OCI-LY1 (cell line): ENCODE measurements at regions not wholly inside any gene's neighbourhood (a gene's known extent, or its start where the extent isn't known, plus 50 kb on each side); places are given as distances from the start of the nearest gene placed in this dataset.

Source experiments
- H2AFZ ChIP-seq: fragments of 200-600 bp; sonication (generic), shearing (Covaris generic); 2 replicates; pipeline ENCODE4 v1.6.0; 2014; ENCODE audit warnings: antibody characterized with exemption, mild to moderate bottlenecking, low read length
- H3F3A ChIP-seq: fragments of 200-600 bp; sonication (generic), shearing (Covaris generic); 2 replicates; pipeline ENCODE4 v1.6.0; 2014; ENCODE audit warnings: mild to moderate bottlenecking, antibody characterized with exemption, low read length, moderate library complexity; ENCODE audit not compliant: insufficient read depth
- H3K27ac ChIP-seq: fragments of 200-600 bp; sonication (generic); 2 replicates; pipeline ENCODE4 v1.5.1; 2014; ENCODE audit warnings: low read length, mixed run types, mild to moderate bottlenecking, low read depth; ENCODE audit not compliant: poor library complexity, severe bottlenecking
- H3K27me3 ChIP-seq: fragments of 200-600 bp; sonication (generic); 2 replicates; pipeline ENCODE4 v1.6.0; 2014; ENCODE audit warnings: antibody characterized with exemption, mild to moderate bottlenecking, low read length, moderate library complexity; ENCODE audit not compliant: insufficient read depth
- H3K36me3 ChIP-seq: fragments of 200-600 bp; sonication (generic); 2 replicates; pipeline ENCODE4 v1.6.1; 2014; ENCODE audit warnings: mild to moderate bottlenecking, antibody characterized with exemption, low read length, moderate library complexity, mixed read lengths; ENCODE audit not compliant: insufficient read depth
- H3K4me1 ChIP-seq: fragments of 200-600 bp; sonication (generic); 2 replicates; pipeline ENCODE4 v1.5.1; 2014; ENCODE audit warnings: mild to moderate bottlenecking, low read length, moderate library complexity; ENCODE audit not compliant: insufficient read depth, severe bottlenecking
- H3K4me2 ChIP-seq: fragments of 200-600 bp; sonication (generic), shearing (Covaris generic); 2 replicates; pipeline ENCODE4 v1.6.1; 2014; ENCODE audit warnings: low read length
- H3K4me3 ChIP-seq: fragments of 200-600 bp; sonication (generic); 2 replicates; pipeline ENCODE4 v1.5.1; 2014; ENCODE audit warnings: low read length, low read depth, mild to moderate bottlenecking, mixed read lengths; ENCODE audit not compliant: poor library complexity, severe bottlenecking
- H3K79me2 ChIP-seq: fragments of 200-600 bp; shearing (Covaris generic); 2 replicates; pipeline ENCODE4 v1.6.1; 2016; ENCODE audit warnings: mixed run types, low read length, mixed read lengths; ENCODE audit not compliant: insufficient read depth
- H3K9ac ChIP-seq: fragments of 200-600 bp; sonication (generic), shearing (Covaris generic); 2 replicates; pipeline ENCODE4 v1.6.1; 2014; ENCODE audit warnings: mild to moderate bottlenecking, low read length, mixed read lengths
- H3K9me2 ChIP-seq: fragments of 200-600 bp; sonication (generic), shearing (Covaris generic); 2 replicates; pipeline ENCODE4 v1.6.1; 2014; ENCODE audit warnings: low read depth, mild to moderate bottlenecking, low read length, mixed read lengths
- H3K9me3 ChIP-seq: fragments of 200-600 bp; shearing (Covaris generic); 2 replicates; pipeline ENCODE4 v1.6.1; 2014; ENCODE audit warnings: low read length, mixed read lengths
- H4K20me1 ChIP-seq: fragments of 200-600 bp; sonication (generic), shearing (Covaris generic); 2 replicates; pipeline ENCODE4 v1.6.0; 2016; ENCODE audit warnings: mild to moderate bottlenecking, low read length; ENCODE audit not compliant: insufficient read depth
- EZH2 ChIP-seq: fragments of 200-600 bp; sonication (generic), shearing (Covaris generic); IDR thresholded peaks from 2 replicates; pipeline ENCODE4 v1.8.0; 2017; ENCODE audit warnings: borderline replicate concordance, mixed run types, mild to moderate bottlenecking, antibody characterized with exemption, low read length, moderate library complexity, mixed read lengths
- TF ChIP-seq, protein P1 (sequence below): fragments of 200-600 bp; sonication (generic), shearing (Covaris generic); IDR thresholded peaks from 2 replicates; pipeline ENCODE4 v1.5.1; 2017; ENCODE audit warnings: mild to moderate bottlenecking, antibody characterized with exemption, low read length, moderate library complexity, mixed read lengths

DNA sequence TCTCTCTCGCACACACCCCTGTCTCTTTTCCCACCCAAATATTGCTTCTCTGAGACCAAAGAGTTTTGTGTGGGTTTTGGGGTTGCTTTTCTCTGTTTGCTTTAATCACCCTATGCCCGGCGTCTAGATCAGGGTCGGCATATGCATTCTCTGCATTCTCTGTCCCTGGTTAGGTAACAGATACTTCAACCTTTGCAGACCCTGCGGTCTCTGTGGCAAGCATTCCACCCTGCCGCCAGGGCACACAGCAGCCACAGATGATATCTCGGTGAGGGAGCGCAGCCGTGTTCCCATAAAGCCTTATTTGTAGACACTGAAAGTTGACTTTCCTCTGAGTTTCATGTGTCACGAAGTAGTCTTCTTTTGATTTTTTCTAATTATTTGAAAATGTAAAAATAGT is 110.4 kb upstream of the FZD10 start:
- TF ChIP-seq EZH2: no peak
- TF ChIP-seq, protein P1, sequence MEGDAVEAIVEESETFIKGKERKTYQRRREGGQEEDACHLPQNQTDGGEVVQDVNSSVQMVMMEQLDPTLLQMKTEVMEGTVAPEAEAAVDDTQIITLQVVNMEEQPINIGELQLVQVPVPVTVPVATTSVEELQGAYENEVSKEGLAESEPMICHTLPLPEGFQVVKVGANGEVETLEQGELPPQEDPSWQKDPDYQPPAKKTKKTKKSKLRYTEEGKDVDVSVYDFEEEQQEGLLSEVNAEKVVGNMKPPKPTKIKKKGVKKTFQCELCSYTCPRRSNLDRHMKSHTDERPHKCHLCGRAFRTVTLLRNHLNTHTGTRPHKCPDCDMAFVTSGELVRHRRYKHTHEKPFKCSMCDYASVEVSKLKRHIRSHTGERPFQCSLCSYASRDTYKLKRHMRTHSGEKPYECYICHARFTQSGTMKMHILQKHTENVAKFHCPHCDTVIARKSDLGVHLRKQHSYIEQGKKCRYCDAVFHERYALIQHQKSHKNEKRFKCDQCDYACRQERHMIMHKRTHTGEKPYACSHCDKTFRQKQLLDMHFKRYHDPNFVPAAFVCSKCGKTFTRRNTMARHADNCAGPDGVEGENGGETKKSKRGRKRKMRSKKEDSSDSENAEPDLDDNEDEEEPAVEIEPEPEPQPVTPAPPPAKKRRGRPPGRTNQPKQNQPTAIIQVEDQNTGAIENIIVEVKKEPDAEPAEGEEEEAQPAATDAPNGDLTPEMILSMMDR: no peak
- Histone ChIP-seq H3F3A (no peaks in the 10 kb centered on the region), H3K4me1 (no peaks in the 10 kb centered on the region), H3K27me3 (no peaks in the 10 kb centered on the region), H3K27ac (no peak overlapping the region), H4K20me1 (no peaks in the 10 kb centered on the region), H3K9ac (no peak overlapping the region), H3K79me2 (no peaks in the 10 kb centered on the region), H3K4me3 (no peak overlapping the region), H3K9me2 (no peaks in the 10 kb centered on the region), H2AFZ (no peak overlapping the region), H3K4me2 (no peak overlapping the region), H3K9me3 (no peaks in the 10 kb centered on the region), H3K36me3 (no peaks in the 10 kb centered on the region)

DNA sequence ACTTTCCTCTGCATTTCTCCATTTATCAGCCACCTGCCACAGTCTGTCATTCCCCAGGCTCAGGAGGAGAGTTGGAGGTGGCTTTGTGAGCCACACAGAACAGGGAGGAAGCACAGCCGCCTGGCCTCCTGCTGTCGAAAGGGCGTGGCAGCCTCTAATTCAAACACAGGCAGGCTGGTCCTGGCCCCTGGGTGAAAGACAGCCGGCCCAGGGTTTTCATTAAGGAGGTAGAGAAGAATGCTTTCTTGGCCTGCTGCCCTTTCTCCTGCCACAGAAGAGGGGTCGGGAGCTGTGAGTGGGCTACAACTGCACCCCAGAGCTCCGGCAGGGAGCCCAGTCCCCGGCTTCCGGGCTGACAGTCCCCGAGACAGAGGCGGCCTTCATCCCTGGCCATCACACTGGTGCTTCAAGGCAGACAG is 108.6 kb upstream of the FZD10 start:
- H3K9ac ChIP-seq: no peak overlapping the region
- H3F3A ChIP-seq: no peaks in the 10 kb centered on the region
- no peaks in the 10 kb centered on the region for H3K9me2 ChIP-seq
- H3K27ac ChIP-seq: no peak overlapping the region
- no peaks in the 10 kb centered on the region for H3K27me3 ChIP-seq
- no peak overlapping the region for H3K4me2 ChIP-seq
- no peaks in the 10 kb centered on the region for H3K36me3 ChIP-seq
- no peaks in the 10 kb centered on the region for H3K79me2 ChIP-seq
- no peak overlapping the region for H2AFZ ChIP-seq
- no peaks in the 10 kb centered on the region for H3K4me1 ChIP-seq
- TF ChIP-seq EZH2: no peak
- TF ChIP-seq, protein P1: no peak
- H3K4me3 ChIP-seq: no peak overlapping the region
- H3K9me3 ChIP-seq: no peaks in the 10 kb centered on the region
- no peaks in the 10 kb centered on the region for H4K20me1 ChIP-seq

DNA sequence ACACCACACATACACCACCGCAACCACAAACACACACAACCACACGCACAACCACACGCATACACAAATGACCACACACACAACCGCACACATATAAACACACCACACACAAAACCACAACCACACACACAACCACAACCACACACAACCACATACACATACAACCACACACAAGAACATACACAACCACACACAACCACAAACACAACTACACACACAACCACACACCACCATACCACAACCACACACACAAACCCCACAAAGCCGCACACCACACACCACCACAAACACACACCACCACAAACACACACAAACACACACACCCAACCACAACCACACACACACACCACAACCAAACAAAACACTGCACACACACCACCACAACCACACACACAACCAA is 107.5 kb upstream of the FZD10 start:
- H3K9ac ChIP-seq: no peak overlapping the region
- H3K4me2 ChIP-seq: no peak overlapping the region
- no peak for TF ChIP-seq EZH2
- TF ChIP-seq, protein P1: no peak
- H3K4me1 ChIP-seq: no peaks in the 10 kb centered on the region
- H3K4me3 ChIP-seq: no peak overlapping the region
- no peaks in the 10 kb centered on the region for H3K36me3 ChIP-seq
- H4K20me1 ChIP-seq: no peaks in the 10 kb centered on the region
- no peaks in the 10 kb centered on the region for H3F3A ChIP-seq
- H3K9me3 ChIP-seq: no peaks in the 10 kb centered on the region
- no peak overlapping the region for H2AFZ ChIP-seq
- no peak overlapping the region for H3K27ac ChIP-seq
- H3K9me2 ChIP-seq: no peaks in the 10 kb centered on the region
- no peaks in the 10 kb centered on the region for H3K27me3 ChIP-seq
- no peaks in the 10 kb centered on the region for H3K79me2 ChIP-seq
